NCI-H2171 (cell line): ENCODE measurements at regions not wholly inside any gene's neighbourhood (a gene's known extent, or its start where the extent isn't known, plus 50 kb on each side); places are given as distances from the start of the nearest gene placed in this dataset.
A peak's percentile ranks its signal among the peaks of the same experiment; 100 is the strongest.

Experiments used
- DNase-seq: peaks from one replicate; lab custom pipeline; 2025; lab: John Stamatoyannopoulos, UW

GRCh38 chr4:95660719-95661118 lies 111.9 kb upstream of the UNC5C start:
- no peak for DNase-seq

GRCh38 chr4:95651891-95652290 lies 103.1 kb upstream of the UNC5C start:
- no peak for DNase-seq

- no peak for DNase-seq
These were observed 95.6 kb upstream of the UNC5C start for GRCh38 chr4:95644417-95644816.

- DNase-seq: no peak
These were observed 94.9 kb upstream of the UNC5C start for GRCh38 chr4:95643627-95644026.

- DNase-seq: no peak
These were observed 92.8 kb upstream of the UNC5C start for GRCh38 chr4:95641571-95641970.

- no peak for DNase-seq
These were observed 91.5 kb upstream of the UNC5C start for GRCh38 chr4:95640311-95640710.

- DNase-seq: no peak
These were observed 90.2 kb upstream of the UNC5C start for GRCh38 chr4:95638920-95639501.

- DNase-seq: peak; percentile 0
These were observed 88.3 kb upstream of the UNC5C start for GRCh38 chr4:95637043-95637600.

- no peak for DNase-seq
These were observed 87.3 kb upstream of the UNC5C start for GRCh38 chr4:95636061-95636460.

- no peak for DNase-seq
These were observed 78.9 kb upstream of the UNC5C start for GRCh38 chr4:95627709-95628108.

GRCh38 chr4:95627024-95627605 lies 78.3 kb upstream of the UNC5C start:
- no peak for DNase-seq

GRCh38 chr4:95625020-95625419 lies 76.2 kb upstream of the UNC5C start:
- DNase-seq: no peak

GRCh38 chr4:95619525-95620443 lies 71.0 kb upstream of the UNC5C start:
- no peak for DNase-seq

GRCh38 chr4:95614684-95615205 lies 66.0 kb upstream of the UNC5C start:
- no peak for DNase-seq

GRCh38 chr4:95610061-95610569 lies 61.3 kb upstream of the UNC5C start:
- DNase-seq: no peak

- no peak for DNase-seq
These were observed 58.0 kb upstream of the UNC5C start for GRCh38 chr4:95606739-95607138.

- no peak for DNase-seq
These were observed 54.6 kb upstream of the UNC5C start for GRCh38 chr4:95603393-95603792.

- DNase-seq: no peak
These were observed 54.1 kb upstream of the UNC5C start for GRCh38 chr4:95602872-95603271.

GRCh38 chr4:95601356-95601755 lies 52.6 kb upstream of the UNC5C start:
- no peak for DNase-seq

GRCh38 chr4:95599777-95600400 lies 51.1 kb upstream of the UNC5C start:
- DNase-seq: no peak
